GM23338 (cell line): ENCODE measurements at regions not wholly inside any gene's neighbourhood (a gene's known extent, or its start where the extent isn't known, plus 50 kb on each side); places are given as distances from the start of the nearest gene placed in this dataset.

ENCODE experiments used
- ATAC-seq: fragments of 200-7000 bp; cut with Tn5 transposase; 3 replicates; pipeline ENCODE4 v1.9.1; 2020
- DNase-seq: peaks from one replicate; pipeline ENCODE4 v3.0.0-alpha.2; 2015; ENCODE audit warnings: low spot score
- H2AFZ ChIP-seq: fragments of 200-600 bp; sonication (generic); 2 replicates; pipeline ENCODE4 v1.8.0; 2016; ENCODE audit warnings: antibody characterized with exemption, mild to moderate bottlenecking, moderate library complexity
- H3F3A ChIP-seq: fragments of 200-600 bp; sonication (generic); replicated peaks from 2 replicates; pipeline ENCODE4 v1.8.0; 2017; ENCODE audit warnings: antibody characterized with exemption, mixed run types, low read depth
- H3K27ac ChIP-seq: fragments of 200-600 bp; sonication (generic); 2 replicates; pipeline ENCODE4 v1.6.1; 2016; ENCODE audit warnings: low read depth
- H3K27me3 ChIP-seq: fragments of 200-600 bp; sonication (generic); 2 replicates; pipeline ENCODE4 v1.8.0; 2016; ENCODE audit warnings: mild to moderate bottlenecking, mixed run types, moderate library complexity; ENCODE audit not compliant: insufficient read depth
- H3K36me3 ChIP-seq: fragments of 200-600 bp; sonication (generic); 2 replicates; pipeline ENCODE4 v1.8.0; 2016; ENCODE audit warnings: mild to moderate bottlenecking; ENCODE audit not compliant: insufficient read depth
- H3K4me1 ChIP-seq: fragments of 200-600 bp; sonication (generic); 2 replicates; pipeline ENCODE4 v1.8.0; 2016; ENCODE audit warnings: mild to moderate bottlenecking, moderate library complexity; ENCODE audit not compliant: insufficient read depth
- H3K4me2 ChIP-seq: fragments of 200-600 bp; sonication (generic); 2 replicates; pipeline ENCODE4 v1.7.1; 2017; ENCODE audit warnings: mixed run types
- H3K4me3 ChIP-seq: fragments of 200-600 bp; sonication (generic); 2 replicates; pipeline ENCODE4 v1.6.1; 2016; ENCODE audit warnings: mixed run types
- H3K79me2 ChIP-seq: fragments of 200-600 bp; sonication (generic); replicated peaks from 2 replicates; pipeline ENCODE4 v1.8.0; 2017; ENCODE audit warnings: mild to moderate bottlenecking; ENCODE audit not compliant: insufficient read depth
- H3K9me2 ChIP-seq: fragments of 200-600 bp; sonication (generic); 2 replicates; pipeline ENCODE4 v1.8.0; 2017; ENCODE audit not compliant: insufficient read depth
- H4K20me1 ChIP-seq: fragments of 200-600 bp; sonication (generic); replicated peaks from 2 replicates; pipeline ENCODE4 v1.8.0; 2017; ENCODE audit warnings: mild to moderate bottlenecking; ENCODE audit not compliant: insufficient read depth
- H3K27ac Mint-ChIP-seq: 2 replicates; pipeline ENCODE4 v1.8.0; 2020; ENCODE audit warnings: inconsistent platforms, mild to moderate bottlenecking, moderate library complexity, mixed read lengths
- H3K27me3 Mint-ChIP-seq: 3 replicates; pipeline ENCODE4 v1.8.0; 2022; ENCODE audit warnings: low read depth, mild to moderate bottlenecking, moderate library complexity, mixed read lengths, inconsistent platforms; ENCODE audit not compliant: insufficient read depth, poor library complexity
- H3K36me3 Mint-ChIP-seq: 3 replicates; pipeline ENCODE4 v1.8.0; 2021; ENCODE audit warnings: low read depth, mild to moderate bottlenecking, inconsistent platforms, moderate library complexity, mixed read lengths
- H3K4me1 Mint-ChIP-seq: 3 replicates; pipeline ENCODE4 v1.8.0; 2020; ENCODE audit warnings: mild to moderate bottlenecking, inconsistent platforms, mixed read lengths
- H3K4me3 Mint-ChIP-seq: 3 replicates; pipeline ENCODE4 v1.8.0; 2021; ENCODE audit warnings: moderate library complexity, mild to moderate bottlenecking, inconsistent platforms, mixed read lengths
- H3K9me3 Mint-ChIP-seq: 3 replicates; pipeline ENCODE4 v1.8.0; 2020; ENCODE audit warnings: moderate library complexity, mild to moderate bottlenecking, inconsistent platforms, mixed read lengths
- CREB1 ChIP-seq: fragments of 250-450 bp; sonication (Bioruptor Pico); IDR thresholded peaks from 2 replicates; pipeline ENCODE4 v1.5.0; 2020; ENCODE audit warnings: low read depth, mild to moderate bottlenecking, moderate library complexity
- EZH2 ChIP-seq: fragments of 200-600 bp; sonication (generic); IDR thresholded peaks from one replicate; pipeline ENCODE4 v1.8.0; 2017; ENCODE audit warnings: antibody characterized with exemption, mild to moderate bottlenecking, low read depth; ENCODE audit not compliant: unreplicated experiment
- JUNB ChIP-seq: IDR thresholded peaks from one replicate; pipeline ENCODE4 v1.6.1; 2016; ENCODE audit warnings: antibody characterized with exemption; ENCODE audit not compliant: unreplicated experiment
- NANOG ChIP-seq: IDR thresholded peaks from 2 replicates; pipeline ENCODE4 v1.6.1; 2016; ENCODE audit warnings: antibody characterized with exemption, borderline replicate concordance
- POLR2AphosphoS5 ChIP-seq: IDR thresholded peaks from 2 replicates; pipeline ENCODE4 v1.6.1; 2016; ENCODE audit warnings: antibody characterized with exemption, low read depth
- STAT1 ChIP-seq: IDR thresholded peaks from one replicate; pipeline ENCODE4 v1.6.1; 2016; ENCODE audit warnings: antibody characterized with exemption; ENCODE audit not compliant: unreplicated experiment
- ZNF331 ChIP-seq: fragments of 250-450 bp; sonication (Bioruptor Pico); IDR thresholded peaks from 2 replicates; pipeline ENCODE4 v1.5.0; 2020; ENCODE audit warnings: low read depth, mild to moderate bottlenecking, moderate library complexity
- ZNF462 ChIP-seq: fragments of 250-450 bp; sonication (Bioruptor Pico); IDR thresholded peaks from 2 replicates; pipeline ENCODE4 v1.5.0; 2020; ENCODE audit warnings: mild to moderate bottlenecking, moderate library complexity

- H3K27me3 ChIP-seq: peaks cover 10% of the 10 kb centered on the region; the same call in 1 of the 2 replicates
- no peak overlapping the region for H3K4me2 ChIP-seq
- Mint-ChIP-seq H3K36me3 (peaks cover 69% of the 10 kb centered on the region), H3K27me3 (peaks cover 28% of the 10 kb centered on the region), H3K4me1 (peaks cover 31% of the 10 kb centered on the region), H3K9me3 (peaks cover 70% of the 10 kb centered on the region), H3K27ac (no peak overlapping the region), H3K4me3 (no peak overlapping the region)
- H3K79me2 ChIP-seq: no peaks in the 10 kb centered on the region
- H3K27ac ChIP-seq: no peak overlapping the region
- no peaks in the 10 kb centered on the region for H3F3A ChIP-seq
- no peaks in the 10 kb centered on the region for H4K20me1 ChIP-seq
- peaks cover 19% of the 10 kb centered on the region for H3K4me1 ChIP-seq
- H2AFZ ChIP-seq: no peak overlapping the region
- H3K9me2 ChIP-seq: no peaks in the 10 kb centered on the region
- no peak for ATAC-seq
- H3K4me3 ChIP-seq: no peak overlapping the region
- no peak for DNase-seq
- H3K36me3 ChIP-seq: peaks cover 5% of the 10 kb centered on the region
- TF ChIP-seq ZNF462 (CRISPR knock-in tag) (no peak), JUNB (no peak), EZH2 (no peak), NANOG (no peak), POLR2AphosphoS5 (no peak)
These were observed 210.9 kb downstream of the ACTR3B start for GRCh38 chr7:152970481-152970880.

GRCh38 chr7:152974577-152974976 lies 215.0 kb downstream of the ACTR3B start:
- H3K4me1 ChIP-seq: 0 out of 2 replicates have a peak, but pooled peaks cover 2% of the 10 kb centered on the region
- no peak overlapping the region for H3K27ac ChIP-seq
- peaks cover 5% of the 10 kb centered on the region for H3K36me3 ChIP-seq
- no peak overlapping the region for H3K4me3 ChIP-seq
- peaks cover 20% of the 10 kb centered on the region for H3K27me3 Mint-ChIP-seq
- peaks cover 52% of the 10 kb centered on the region for H3K36me3 Mint-ChIP-seq
- no peaks in the 10 kb centered on the region for H3K79me2 ChIP-seq
- no peak overlapping the region for H3K4me3 Mint-ChIP-seq
- H3K27ac Mint-ChIP-seq: no peak overlapping the region
- no peak for DNase-seq
- no peak overlapping the region for H3K4me2 ChIP-seq
- H3K9me3 Mint-ChIP-seq: peaks cover 52% of the 10 kb centered on the region
- H3K27me3 ChIP-seq: peaks cover 10% of the 10 kb centered on the region; the same call in 1 of the 2 replicates
- peaks cover 16% of the 10 kb centered on the region for H3K4me1 Mint-ChIP-seq
- H3K9me2 ChIP-seq: peaks cover 7% of the 10 kb centered on the region
- no peak for ATAC-seq
- no peaks in the 10 kb centered on the region for H3F3A ChIP-seq
- no peaks in the 10 kb centered on the region for H4K20me1 ChIP-seq
- H2AFZ ChIP-seq: no peak overlapping the region
- TF ChIP-seq ZNF462 (CRISPR knock-in tag) (no peak), ZNF331 (CRISPR knock-in tag) (no peak), STAT1 (no peak), CREB1 (CRISPR knock-in tag) (no peak)
